HepG2 (cell line): ENCODE measurements at regions not wholly inside any gene's neighbourhood (a gene's known extent, or its start where the extent isn't known, plus 50 kb on each side); places are given as distances from the start of the nearest gene placed in this dataset.
"Not testable (repeated sequence)": the region's sequence is repeated elsewhere in the genome, so short reads cannot be mapped to it uniquely, and the experiment has no call there.

ENCODE experiments used
- ATAC-seq: fragments of 200-7000 bp; cut with Tn5 transposase; 3 replicates; pipeline ENCODE4 v1.9.1; 2020; ENCODE audit warnings: mild to moderate bottlenecking, moderate library complexity
- BruUV-seq: library from RNA; stranded (reverse); fragments of 400-500 nt; replicated peaks from 2 replicates; lab custom pipeline; 2021; lab: Mats Ljungman, UMichigan
- CTCF ChIA-PET: fragments of 300-600 bp; formaldehyde crosslinking; extraction: SDS; loops from one replicate; lab custom pipeline; 2021; ENCODE audit warnings: low total read pairs, inconsistent platforms, low intra/inter-chr PET ratio; lab: Yijun Ruan, JAX
- POLR2A ChIA-PET: fragments of 350-600 bp; sonication (Branson Sonifier 250); formaldehyde crosslinking; loops from one replicate; lab custom pipeline; 2020; ENCODE audit warnings: antibody characterized with exemption, inconsistent platforms; lab: Yijun Ruan, JAX
- DNase-seq: peaks from one replicate; pipeline ENCODE4 v3.0.0-alpha.2; 2015; ENCODE audit warnings: low spot score
- FAIRE-seq: peaks from 3 replicates; lab custom pipeline; 2011; peaks lifted over from hg19 to GRCh38; lab: Jason Lieb, UNC
- H2AFZ ChIP-seq: one replicate; pipeline ENCODE4 v1.6.1; 2011; ENCODE audit warnings: low read length, inconsistent platforms
- H3K27ac ChIP-seq: fragments of 300-600 bp; 3 replicates; pipeline ENCODE4 v1.8.0; 2011; ENCODE audit warnings: mixed run types, mild to moderate bottlenecking, mixed read lengths, low read length, inconsistent platforms; ENCODE audit not compliant: insufficient read depth; ENCODE audit errors: extremely low read length
- H3K27me3 ChIP-seq, 2 experiments: fragments of 200-600 bp in 1 of 2; 2 replicates in 1 of 2; 3 replicates in 1 of 2; pipeline versions ENCODE4 v1.6.0 to v1.8.0; 2011; ENCODE audit warnings: low read length in 2 of 2, mild to moderate bottlenecking in 2 of 2, moderate library complexity in 2 of 2, inconsistent platforms in 1 of 2; ENCODE audit not compliant: insufficient read depth in 2 of 2, control insufficient read depth in 1 of 2
- H3K36me3 ChIP-seq, 2 experiments: fragments of 200-600 bp in 1 of 2; replicated peaks in 1 of 2; 2 replicates in 1 of 2; 3 replicates in 1 of 2; pipeline versions ENCODE4 v1.5.1 to v1.8.0; 2011; ENCODE audit warnings: low read length in 2 of 2, inconsistent platforms in 1 of 2; ENCODE audit not compliant: insufficient read depth in 2 of 2, control insufficient read depth in 1 of 2
- H3K4me1 ChIP-seq: 2 replicates; pipeline ENCODE4 v1.5.1; 2012; ENCODE audit warnings: low read length, inconsistent platforms; ENCODE audit not compliant: insufficient read depth
- H3K4me2 ChIP-seq: 2 replicates; pipeline ENCODE4 v1.6.0; 2011; ENCODE audit warnings: low read depth, low read length, inconsistent platforms
- H3K4me3 ChIP-seq, 3 experiments: fragments of 200-600 bp in 1 of 3; sonication (generic), shearing (Covaris generic) in 1 of 3; replicated peaks in 1 of 3; 2 replicates each; pipeline ENCODE4 v1.5.1; 2011 to 2016; ENCODE audit warnings: low read length in 3 of 3, inconsistent platforms in 2 of 3, low read depth in 2 of 3, mild to moderate bottlenecking in 2 of 3, control low read depth in 1 of 3, mixed read lengths in 1 of 3; ENCODE audit not compliant: insufficient read depth in 1 of 3
- H3K79me2 ChIP-seq: one replicate; pipeline ENCODE4 v1.6.1; 2011; ENCODE audit warnings: low read length, inconsistent platforms; ENCODE audit not compliant: insufficient read depth
- H3K9ac ChIP-seq: 2 replicates; pipeline ENCODE4 v1.6.0; 2011; ENCODE audit warnings: mild to moderate bottlenecking, low read depth, low read length, inconsistent platforms; ENCODE audit not compliant: insufficient read depth
- H3K9me3 ChIP-seq: 2 replicates; pipeline ENCODE4 v1.5.1; 2012; ENCODE audit warnings: mild to moderate bottlenecking, low read length
- H4K20me1 ChIP-seq: 2 replicates; pipeline ENCODE4 v1.6.0; 2011; ENCODE audit warnings: inconsistent platforms, mild to moderate bottlenecking, low read length, moderate library complexity; ENCODE audit not compliant: insufficient read depth
- CAMTA2 ChIP-seq: sonication (generic); formaldehyde crosslinking; IDR thresholded peaks from 2 replicates; pipeline ENCODE4 v1.4.0; 2020; ENCODE audit warnings: mild to moderate bottlenecking, missing genetic modification reagents, borderline replicate concordance
- ISL2 ChIP-seq: sonication (generic); formaldehyde crosslinking; IDR thresholded peaks from 2 replicates; pipeline ENCODE4 v1.5.0; 2020; ENCODE audit warnings: missing genetic modification reagents
- NAIF1 ChIP-seq: sonication (generic); formaldehyde crosslinking; IDR thresholded peaks from 2 replicates; pipeline ENCODE4 v1.5.0; 2020; ENCODE audit warnings: mild to moderate bottlenecking, missing genetic modification reagents, borderline replicate concordance
- NFRKB ChIP-seq: fragments of 450-650 bp; IDR thresholded peaks from 2 replicates; pipeline ENCODE4 v1.6.1; 2017
- RCOR2 ChIP-seq: IDR thresholded peaks from 2 replicates; pipeline ENCODE4 v1.6.1; 2016; ENCODE audit warnings: missing biosample characterization, missing genetic modification reagents
- ZBTB37 ChIP-seq: sonication (generic); formaldehyde crosslinking; IDR thresholded peaks from 2 replicates; pipeline ENCODE4 v1.4.0; 2020; ENCODE audit warnings: mild to moderate bottlenecking, missing genetic modification reagents
- WGBS: methylation state at CpG from one replicate; pipeline ENCODE4 v1.1.6; 2017; ENCODE audit warnings: low lambda C conversion rate; 5-methylcytosine and 5-hydroxymethylcytosine counted together
- in situ Hi-C: cut with HindIII; loops from 2 replicates; pipeline ENCODE4 v1.10.0; 2017; ENCODE audit warnings: low pct_unique_long_range_greater_than_20kb; ENCODE audit not compliant: extremely low pct_ligation_motif_present
- intact Hi-C: fragments of 100-400 bp; cut with micrococcal nuclease; formaldehyde crosslinking; loops from one replicate; pipeline ENCODE4 v1.10.0; 2022; ENCODE audit not compliant: unreplicated experiment
- TF ChIP-seq, protein P1 (sequence below): sonication (generic); formaldehyde crosslinking; IDR thresholded peaks from 2 replicates; pipeline ENCODE4 v1.9.0; 2021; ENCODE audit warnings: missing genetic modification reagents, mild to moderate bottlenecking, borderline replicate concordance

DNA sequence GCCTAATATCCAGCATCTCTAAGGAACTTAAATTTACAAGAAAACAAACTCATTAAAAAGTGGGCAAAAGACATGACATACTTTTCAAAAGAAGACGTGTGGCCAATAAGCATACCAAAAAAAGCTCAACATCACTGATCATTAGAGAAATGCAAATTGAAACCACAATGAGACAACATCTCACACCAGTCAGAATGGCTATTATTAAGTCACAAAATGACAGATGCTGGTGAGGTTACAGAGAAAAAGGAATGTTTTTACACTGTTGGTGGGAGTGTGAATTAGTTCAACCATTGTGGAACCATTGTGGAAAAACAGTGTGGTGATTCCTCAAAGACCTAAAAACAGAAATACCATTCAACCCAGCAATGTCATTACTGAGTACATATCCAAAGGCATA is 83.5 kb upstream of the RBMS1 start:
- intact Hi-C loops, DNase-seq, CTCF ChIA-PET, H3K9ac ChIP-seq, FAIRE-seq, H3K27ac ChIP-seq, H3K4me1 ChIP-seq, in situ Hi-C loops, H3K4me2 ChIP-seq, POLR2A ChIA-PET, H3K4me3 ChIP-seq, H3K27me3 ChIP-seq, BruUV-seq, ATAC-seq, H2AFZ ChIP-seq, H3K79me2 ChIP-seq, H3K9me3 ChIP-seq, H4K20me1 ChIP-seq, H3K36me3 ChIP-seq: not testable (repeated sequence)
- WGBS = 4% methylated on average over 1 of the region's 1 CpG

DNA sequence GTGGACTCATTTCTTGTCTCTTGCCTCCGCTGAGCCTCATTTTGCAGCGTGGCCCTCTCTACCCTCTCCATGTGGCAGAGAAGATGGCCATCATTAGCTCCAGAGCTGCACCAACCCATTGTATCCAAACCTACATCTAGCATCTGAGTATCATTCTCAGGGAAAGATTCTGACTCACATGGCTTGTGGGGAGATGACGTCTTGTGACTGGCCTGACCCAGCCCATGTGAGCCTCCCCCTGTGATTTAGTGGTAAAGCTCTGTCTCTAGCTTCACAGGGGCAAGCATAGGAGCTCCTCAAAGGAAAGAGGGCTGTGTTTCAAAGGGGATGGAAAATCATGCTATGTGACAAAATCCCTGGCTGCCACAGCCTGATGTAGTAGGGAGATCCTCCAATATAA is 87.4 kb upstream of the RBMS1 start:
- Histone ChIP-seq H3K79me2 (no peaks in the 10 kb centered on the region), H2AFZ (no peak overlapping the region), H3K9me3 (no peaks in the 10 kb centered on the region), H3K9ac (no peak overlapping the region), H3K4me3 (no peak overlapping the region), H3K27ac (no peak overlapping the region), H3K4me2 (no peak overlapping the region), H3K4me1 (no peaks in the 10 kb centered on the region), H3K36me3 (no peaks in the 10 kb centered on the region), H3K27me3 (no peaks in the 10 kb centered on the region), H4K20me1 (no peaks in the 10 kb centered on the region)
- ChIA-PET POLR2A (no interaction called here), CTCF (no interaction called here)
- FAIRE-seq (no peak), ATAC-seq (no peak), DNase-seq (no peak)
- 37% methylated on average over 3 of the region's 3 CpGs for WGBS
- BruUV-seq = no TSS peak
- TF ChIP-seq NFRKB (no peak), CAMTA2 (CRISPR knock-in tag) (no peak), ISL2 (CRISPR knock-in tag) (no peak), NAIF1 (CRISPR knock-in tag) (no peak), RCOR2 (CRISPR knock-in tag) (no peak), ZBTB37 (CRISPR knock-in tag) (no peak)
- TF ChIP-seq, protein P1, sequence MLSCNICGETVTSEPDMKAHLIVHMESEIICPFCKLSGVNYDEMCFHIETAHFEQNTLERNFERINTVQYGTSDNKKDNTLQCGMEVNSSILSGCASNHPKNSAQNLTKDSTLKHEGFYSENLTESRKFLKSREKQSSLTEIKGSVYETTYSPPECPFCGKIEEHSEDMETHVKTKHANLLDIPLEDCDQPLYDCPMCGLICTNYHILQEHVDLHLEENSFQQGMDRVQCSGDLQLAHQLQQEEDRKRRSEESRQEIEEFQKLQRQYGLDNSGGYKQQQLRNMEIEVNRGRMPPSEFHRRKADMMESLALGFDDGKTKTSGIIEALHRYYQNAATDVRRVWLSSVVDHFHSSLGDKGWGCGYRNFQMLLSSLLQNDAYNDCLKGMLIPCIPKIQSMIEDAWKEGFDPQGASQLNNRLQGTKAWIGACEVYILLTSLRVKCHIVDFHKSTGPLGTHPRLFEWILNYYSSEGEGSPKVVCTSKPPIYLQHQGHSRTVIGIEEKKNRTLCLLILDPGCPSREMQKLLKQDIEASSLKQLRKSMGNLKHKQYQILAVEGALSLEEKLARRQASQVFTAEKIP (CRISPR knock-in tag) = no peak
- in situ Hi-C loops = no loop called here
- intact Hi-C loops = no loop called here
